NCI-H2029 treated with DMSO at 0.1 percent for 48 hours (cell line): ENCODE measurements at regions not wholly inside any gene's neighbourhood (a gene's known extent, or its start where the extent isn't known, plus 50 kb on each side); places are given as distances from the start of the nearest gene placed in this dataset.
A peak's percentile ranks its signal among the peaks of the same experiment; 100 is the strongest.

Experiments used
- DNase-seq: peaks from one replicate; lab custom pipeline; 2025; lab: John Stamatoyannopoulos, UW

DNA sequence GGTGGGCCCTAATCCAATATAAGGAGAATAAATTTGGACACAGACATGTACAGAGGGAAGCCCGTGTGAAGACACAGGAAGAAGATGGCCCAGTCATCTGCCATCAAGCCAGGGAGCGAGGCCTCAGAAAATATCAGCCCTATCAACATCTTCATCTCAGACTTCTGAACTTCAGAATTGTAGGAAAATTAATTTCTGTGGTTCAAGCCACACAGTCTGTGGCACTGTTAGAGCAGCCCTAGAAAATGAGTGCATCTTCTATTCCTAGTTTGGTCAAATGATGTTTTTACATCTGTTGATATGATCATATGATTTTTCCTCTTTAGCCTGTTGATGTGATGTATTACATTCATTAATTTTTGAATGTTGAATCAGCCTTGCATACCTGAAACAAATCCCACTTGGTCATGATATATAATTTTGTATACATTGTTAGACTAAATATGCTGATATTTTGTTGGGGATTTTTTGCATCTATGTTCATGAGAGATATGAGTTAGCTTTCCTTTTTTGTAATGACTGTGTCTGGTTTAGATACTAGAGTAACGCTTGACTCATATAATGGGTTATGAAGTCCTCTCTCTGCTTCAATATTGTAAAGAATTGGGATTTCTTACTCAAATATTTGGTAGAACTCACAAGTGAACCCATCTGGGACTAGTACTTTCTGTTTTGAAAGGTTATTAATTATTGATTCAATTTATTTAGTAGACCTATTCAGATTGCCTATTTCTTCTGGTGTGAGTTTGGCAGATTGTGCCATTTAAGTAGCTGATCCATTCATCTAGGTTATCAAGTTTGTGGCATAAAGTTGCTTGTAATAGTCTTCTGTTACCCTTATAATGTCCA is 451.4 kb downstream of the EIPR1 start:
- DNase-seq: no peak

DNA sequence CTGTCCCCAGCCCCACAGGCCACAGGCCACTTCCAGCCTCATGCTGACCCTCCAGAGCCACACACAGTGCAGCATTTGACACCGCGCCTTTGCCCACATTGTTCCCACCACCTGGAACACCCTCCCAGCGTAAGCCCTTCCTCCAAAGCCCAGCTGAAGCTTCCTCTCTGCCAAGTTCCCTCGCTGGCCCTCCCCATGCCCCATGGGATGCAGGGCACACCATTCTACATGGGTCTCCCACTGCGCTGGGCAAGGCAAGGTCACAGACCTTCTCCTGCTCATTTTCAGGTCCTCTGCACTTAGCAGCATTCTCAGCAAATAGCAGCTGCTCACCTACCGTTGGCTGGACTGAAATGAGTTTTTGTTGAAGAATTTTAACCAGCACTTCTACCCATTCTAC is 455.5 kb downstream of the EIPR1 start:
- no peak for DNase-seq

DNA sequence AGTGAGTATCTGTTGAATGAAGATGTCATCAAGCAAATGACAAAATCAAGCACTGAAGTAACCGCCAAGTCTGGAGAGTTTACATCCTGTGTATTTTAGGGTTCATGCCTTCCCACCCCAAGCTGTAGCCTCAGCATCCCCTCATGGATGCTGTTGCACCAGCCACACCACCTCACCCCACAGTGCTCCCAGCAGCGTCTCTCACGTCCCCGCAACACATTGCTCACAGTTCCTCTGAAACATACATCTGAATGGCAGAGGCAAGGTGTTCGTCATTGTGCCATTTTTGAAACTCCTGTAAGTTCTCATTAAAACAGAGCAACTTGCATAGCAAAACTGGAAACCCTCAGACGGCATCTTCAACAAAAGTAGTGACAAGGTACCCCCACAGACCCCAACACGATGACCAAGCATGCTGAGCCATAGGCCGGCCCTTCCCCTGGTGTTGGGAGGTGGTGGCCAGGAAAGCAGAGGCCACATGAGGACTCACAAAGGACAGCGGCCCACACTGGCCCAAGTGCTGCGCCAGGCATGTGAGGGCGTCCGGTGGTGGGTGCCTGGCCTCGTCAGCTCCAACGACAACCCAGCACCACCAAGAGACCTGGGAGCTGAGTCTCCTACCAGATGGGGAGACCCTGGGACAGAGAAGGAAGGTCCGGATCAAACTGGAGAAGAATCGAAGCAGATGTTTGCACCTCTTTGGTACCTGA is 456.5 kb downstream of the EIPR1 start:
- DNase-seq: no peak

DNA sequence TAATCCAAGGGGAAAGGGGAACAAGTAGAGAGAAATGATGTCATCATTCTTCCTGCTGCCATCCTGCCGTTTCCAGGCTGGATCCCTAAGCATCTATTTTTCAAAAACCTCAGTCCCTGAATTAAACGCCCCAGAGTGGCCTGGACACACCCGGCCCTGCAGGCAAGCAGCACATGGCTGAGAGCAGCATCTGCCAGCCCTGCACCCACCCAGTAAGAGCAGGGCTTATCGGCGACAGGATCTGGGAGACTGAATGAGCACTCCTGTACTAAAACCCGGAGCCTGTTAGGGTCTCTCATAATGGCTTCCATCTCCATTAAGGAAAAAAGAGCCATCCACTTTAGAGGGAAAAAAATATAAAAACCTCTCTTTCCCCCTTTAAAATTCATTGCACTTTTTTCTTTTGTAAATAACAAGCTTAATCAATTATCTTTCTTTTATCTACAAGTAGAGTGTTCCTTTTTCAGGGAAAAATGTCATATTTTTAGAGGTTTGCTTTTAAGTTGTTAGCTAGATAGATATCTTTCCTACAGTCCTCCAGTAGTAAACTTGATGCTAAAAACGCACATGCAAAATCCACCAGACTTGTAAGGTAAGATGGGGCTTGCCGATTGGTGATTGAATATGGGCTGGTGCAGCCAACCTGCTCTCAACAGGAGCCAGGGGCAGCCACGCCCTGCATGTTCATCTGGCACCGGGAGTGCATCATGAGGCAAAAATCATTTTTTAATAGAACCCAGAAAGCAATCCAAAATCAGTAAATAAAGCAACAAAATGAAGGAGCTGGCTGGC is 457.8 kb downstream of the EIPR1 start:
- no peak for DNase-seq

DNA sequence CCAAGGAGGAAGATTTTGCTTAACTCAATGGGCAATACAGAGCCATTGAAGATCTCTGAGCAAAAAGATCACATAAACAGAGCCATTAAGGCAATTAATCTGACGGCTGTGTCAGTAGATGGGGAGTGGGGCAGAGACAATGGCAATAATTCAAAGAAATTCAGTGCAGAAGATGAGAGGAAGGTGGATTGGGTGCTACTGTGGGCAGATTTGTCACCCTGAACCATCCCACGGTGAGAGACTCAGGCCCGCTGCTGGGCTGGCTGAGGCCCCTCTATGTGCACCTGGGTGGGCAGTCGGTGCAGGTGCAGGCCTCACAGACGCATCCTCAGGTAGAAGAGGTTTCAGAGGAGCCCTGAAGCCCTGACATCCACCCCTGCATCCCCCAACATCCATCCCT is 458.6 kb downstream of the EIPR1 start:
- no peak for DNase-seq

DNA sequence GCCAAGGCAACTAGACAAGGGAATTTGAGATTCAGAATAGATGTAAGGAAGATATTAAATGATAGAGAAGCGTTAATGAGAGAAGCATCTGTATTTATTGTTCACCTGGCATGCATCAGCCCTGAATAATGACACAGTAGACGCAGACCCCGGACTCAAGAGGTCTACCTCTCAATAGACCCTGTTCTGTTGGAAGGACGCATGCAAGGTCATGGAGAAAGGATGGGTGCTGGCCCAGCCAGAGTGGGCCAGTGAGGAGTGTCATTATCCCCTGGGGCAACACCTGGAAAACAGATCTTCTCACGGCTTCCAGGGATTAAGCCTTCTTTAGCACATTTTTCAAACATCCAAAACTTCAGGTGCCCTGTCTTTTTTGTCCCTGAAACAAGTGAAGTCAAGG is 461.0 kb downstream of the EIPR1 start:
- DNase-seq: no peak

DNA sequence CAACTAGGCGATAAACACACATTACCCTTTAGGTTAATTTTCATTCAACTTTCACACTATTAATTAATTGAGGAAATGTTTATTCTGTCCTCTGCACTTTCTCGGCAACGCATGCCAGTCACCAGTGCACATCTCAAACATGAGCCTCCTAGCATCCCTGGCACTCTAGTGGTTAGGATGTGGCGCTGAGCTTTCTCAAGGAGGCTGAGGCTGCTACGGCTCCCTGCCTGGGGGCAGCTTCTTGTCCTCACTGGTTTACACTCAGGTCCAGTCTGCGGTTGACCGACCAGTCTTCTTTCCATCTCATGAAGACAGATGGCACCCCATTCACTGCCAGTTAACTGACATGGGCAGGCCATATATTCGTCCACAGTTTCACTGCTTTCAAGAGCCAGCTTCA is 463.4 kb downstream of the EIPR1 start:
- no peak for DNase-seq

DNA sequence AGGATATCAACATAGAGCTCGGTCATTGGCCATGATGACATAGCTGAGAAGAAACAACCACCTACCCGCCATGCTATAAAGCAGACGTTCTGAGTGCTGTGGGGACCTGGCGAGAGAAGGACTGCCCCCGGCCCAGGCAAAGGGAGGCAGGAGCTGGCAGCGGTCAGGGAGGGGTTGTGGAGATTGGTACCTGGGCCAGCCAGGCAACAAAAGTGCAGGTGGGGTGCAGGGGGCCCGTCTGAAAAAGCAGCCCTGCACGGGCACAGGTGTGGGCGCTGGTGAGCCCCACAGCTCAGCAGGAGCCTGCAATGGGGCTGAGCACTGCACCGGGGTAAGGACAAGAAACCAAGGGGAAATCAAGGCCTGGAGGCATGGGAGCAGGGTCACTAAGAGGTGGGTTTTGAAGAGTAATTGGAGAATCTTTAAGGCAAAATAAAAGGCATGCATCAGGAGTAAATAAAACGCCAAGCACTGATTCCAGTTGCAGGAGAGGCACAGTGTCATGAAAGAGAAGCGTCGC is 464.0 kb downstream of the EIPR1 start:
- no peak for DNase-seq

DNA sequence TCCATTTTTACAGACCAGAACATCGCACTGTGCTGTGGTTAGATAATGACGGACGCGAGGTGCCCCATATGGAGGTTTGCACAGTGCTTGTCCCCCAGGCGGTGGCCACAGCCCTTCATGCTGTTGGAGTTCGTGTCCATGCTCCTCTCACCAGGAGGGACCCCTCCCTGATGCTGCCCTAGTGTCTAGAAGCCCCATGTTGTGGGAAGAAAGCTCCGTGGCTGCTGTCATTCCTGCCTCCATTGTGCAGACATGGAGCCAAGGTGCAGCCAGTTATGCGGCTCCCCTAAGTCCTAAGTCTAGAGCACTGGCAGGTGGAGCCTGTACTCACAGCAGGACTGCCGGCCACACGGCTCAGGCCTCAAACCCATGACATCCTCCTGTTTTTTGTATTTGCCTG is 464.9 kb downstream of the EIPR1 start:
- no peak for DNase-seq

DNA sequence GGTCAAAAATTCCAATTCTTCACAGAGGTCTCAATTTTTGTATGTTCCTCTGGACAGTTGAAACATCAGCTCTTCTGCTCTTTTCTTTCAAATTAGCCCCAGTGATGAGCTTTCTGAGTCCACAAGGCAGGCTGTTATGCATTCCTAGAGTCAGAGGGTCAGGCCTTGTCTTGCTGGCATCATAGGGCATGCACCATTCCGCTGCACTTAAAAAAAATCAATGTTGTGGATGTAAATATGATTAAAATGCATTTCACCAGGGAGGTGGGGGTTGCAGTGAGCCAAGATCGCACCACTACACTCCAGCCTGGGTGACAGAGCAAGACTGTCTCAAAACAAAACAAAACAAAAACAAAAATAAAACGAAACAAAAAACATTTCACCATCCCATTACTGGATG is 465.3 kb downstream of the EIPR1 start:
- DNase-seq: no peak

DNA sequence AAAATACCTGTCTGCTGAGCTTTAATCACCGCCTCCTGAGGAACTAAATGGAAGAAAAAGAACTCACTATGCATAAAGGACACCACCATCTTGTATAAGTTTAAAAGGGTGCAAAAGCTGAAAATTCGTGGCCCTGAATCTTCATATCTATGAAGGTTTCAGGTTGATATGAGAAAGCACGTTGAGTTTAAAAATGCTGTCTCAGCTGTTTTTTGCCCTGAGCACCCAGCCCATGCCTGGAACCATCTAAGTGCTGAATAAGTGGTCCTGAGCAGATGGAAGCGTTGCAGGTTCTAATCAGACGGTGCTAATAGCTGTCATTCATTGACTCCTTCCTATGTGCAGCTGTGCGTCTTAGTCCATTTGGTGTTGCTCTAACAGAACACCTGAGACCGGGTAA is 467.4 kb downstream of the EIPR1 start:
- DNase-seq: no peak

DNA sequence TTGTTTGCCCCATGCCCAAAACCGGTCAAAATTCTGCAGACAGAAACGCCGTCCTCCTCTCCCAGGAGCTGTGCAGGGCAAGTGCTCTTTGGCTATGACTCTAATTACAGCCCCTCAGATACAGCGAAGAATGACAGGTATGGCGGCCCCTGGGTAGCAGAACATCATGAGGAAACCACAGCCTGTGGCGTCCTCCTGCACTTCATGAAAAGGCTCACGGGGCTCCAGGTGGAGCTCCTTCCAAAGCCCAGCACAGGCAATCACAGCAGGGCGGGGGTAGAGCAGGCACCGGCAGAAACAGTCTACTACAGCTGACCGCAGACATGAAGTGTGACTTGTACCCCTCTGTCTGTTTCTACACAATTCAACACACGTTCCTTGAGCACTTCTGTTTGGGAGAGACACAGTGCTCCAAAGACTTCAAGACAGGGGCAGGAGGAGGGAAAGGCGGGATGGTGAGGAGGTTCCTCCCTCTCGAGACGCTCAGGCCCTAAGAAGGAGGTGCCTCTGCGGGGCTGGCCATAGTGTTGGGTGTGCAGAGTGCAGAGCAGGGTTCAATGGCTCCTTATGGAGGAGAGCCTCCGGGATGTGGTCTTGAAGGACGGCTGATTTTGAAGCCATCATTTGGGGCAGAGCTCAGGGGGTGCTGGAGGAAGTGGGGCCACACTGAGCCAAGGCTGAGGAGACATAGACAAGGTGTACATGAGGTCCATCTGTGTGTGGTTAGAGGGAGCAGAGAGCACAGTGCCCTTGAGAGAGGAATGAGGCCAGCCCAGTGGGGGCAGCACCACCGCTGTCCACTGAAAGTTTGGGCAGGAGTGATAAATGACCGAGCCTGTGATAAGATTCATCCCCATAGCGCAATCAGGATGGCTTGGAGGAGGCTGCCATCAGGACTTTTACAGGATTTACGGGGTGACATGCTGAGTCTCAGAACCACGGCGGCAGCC is 468.3 kb downstream of the EIPR1 start:
- DNase-seq: no peak

DNA sequence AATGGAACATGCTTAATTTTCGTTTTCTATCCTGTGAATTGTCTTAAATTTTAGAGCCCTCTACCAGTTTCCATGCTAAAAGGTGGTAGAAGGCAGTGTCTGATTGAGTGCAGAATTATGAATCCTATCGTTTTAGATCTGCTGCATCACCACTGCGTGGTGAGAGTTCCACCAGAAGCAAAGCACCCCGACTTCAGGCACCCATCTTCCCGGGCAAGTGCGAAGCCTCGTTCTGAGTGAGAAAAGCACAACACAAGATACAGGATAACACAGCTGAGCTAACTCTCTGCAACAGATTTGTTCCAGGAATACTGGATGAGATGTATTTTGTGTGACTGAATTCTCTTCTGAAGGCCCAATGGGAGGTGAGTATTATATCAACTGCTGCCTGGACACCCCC is 471.5 kb downstream of the EIPR1 start:
- DNase-seq: no peak

DNA sequence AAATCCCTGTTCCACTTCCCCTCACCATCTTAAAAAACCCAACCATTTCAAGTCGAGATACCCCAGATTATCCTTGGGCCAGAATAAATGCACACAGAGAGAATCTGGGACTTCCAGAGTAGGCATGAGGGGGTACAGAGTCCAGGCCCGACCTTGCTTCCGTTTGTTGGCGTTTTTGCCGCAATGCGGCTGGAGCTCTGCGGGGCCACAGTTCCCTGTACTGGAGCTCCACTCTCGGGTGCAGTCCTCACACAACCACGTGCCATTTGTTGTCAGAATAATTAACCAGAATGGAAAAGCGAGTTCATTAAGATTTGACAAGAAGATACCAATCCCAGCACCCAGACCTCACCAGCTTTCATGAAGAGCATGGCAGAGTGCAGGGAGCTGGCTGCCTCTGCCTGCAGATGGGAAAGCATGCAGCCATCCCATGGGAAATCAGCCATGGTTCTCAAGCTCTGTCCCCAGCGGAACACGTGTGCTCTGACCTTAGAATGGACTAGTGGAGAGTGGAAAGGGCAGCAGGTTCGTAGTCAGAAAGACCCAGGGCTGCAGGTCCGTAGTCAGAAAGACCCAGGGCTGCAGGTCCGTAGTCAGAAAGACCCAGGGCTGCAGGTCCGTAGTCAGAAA is 472.8 kb downstream of the EIPR1 start:
- DNase-seq: no peak

DNA sequence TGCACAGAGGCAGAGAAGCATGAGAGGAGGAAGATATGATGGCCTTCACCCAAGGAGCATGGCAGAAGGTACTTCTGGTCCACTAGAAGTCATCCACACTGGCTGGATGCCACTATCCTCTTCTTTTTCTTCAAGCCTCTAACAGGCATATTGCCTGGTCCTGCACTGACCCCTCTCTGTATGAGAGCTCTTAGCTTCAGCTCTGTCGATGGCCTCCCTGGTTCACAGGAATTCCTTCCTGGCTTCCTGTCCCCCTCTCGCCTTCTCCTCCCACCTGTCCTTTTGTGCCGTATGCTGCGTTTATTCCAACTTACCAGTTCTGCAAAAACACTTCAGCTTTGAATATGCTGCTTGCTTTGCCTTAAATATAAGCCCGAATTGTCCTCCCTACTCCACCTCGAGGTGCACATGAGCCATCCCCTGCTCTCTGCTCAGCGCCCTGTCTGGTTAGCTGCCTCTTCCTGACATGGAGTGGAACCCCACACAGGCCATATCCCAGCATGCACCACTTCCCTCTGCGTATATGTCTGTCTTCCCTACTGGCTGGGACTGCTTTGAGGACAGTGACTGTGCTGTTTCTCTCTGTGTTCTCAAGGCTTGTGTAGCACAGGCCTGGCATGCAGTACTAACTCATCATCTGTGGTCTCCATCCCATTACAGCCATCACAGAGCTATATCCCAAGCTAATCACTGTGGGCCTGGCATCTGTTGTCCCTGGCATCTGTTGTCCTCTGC is 474.9 kb downstream of the EIPR1 start:
- DNase-seq: peak; percentile 43

DNA sequence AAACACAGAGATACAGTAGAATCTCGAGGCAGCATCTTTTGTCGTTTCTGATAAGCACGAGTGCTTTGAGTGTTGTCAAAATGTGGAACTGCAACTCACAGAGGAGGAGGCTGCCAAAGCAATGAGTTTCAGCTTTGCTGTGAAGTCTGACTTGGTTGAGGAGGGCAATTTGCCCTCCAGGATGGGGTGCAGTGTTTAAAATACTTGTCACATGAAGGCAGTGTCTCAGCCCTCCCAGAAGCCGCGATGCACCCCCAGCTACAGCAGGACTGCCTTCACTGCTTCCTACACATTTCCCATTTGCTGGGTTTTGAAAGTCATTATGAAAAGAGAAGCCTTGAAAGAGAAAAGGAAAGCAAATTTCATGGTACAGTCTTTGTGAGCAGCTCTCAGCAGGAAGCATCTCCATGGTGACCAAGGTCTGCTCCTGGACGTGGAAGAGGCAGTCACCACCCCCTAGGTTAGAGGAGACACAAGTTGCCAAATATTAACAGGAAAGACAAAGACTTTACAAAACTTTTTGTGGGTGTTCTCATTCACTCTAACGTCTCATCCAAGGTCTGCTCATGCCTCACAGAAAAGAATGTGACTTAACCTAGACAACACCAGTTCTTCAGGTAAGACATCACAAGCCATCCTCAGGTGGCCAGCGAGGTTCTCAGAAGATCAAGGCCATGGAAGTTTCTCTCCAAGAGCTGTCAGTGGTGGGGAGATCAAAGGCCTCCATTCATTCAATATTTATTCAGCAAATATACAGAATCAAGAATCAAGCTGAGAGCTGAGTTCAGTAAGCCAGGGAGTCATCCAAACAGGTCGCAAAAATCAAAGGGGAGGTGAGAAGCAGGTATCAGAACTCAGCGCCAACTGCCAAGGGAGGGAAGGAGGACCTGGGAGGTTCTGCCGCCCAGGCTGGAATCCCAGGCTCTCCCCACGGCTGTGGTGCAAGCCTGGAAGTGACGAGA is 476.0 kb downstream of the EIPR1 start:
- no peak for DNase-seq

DNA sequence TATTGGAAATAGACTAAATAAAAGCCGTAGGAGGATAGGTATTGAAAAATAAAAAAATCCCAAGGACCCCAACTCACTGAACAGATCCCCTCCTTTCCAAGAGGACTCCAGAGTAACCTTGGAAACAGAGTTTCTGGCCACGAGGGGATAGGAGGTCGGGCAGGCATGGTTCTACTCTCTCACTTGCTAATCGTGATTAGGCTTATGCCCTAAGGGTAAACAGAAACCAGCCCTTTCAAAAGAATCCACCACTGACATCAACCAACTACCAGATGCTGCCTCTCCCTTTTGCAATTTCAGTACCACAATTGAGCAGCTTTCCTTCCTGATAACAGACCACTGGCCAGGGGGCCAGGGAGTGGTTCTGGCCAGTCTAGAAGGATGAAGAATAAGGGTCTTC is 477.8 kb downstream of the EIPR1 start:
- no peak for DNase-seq

DNA sequence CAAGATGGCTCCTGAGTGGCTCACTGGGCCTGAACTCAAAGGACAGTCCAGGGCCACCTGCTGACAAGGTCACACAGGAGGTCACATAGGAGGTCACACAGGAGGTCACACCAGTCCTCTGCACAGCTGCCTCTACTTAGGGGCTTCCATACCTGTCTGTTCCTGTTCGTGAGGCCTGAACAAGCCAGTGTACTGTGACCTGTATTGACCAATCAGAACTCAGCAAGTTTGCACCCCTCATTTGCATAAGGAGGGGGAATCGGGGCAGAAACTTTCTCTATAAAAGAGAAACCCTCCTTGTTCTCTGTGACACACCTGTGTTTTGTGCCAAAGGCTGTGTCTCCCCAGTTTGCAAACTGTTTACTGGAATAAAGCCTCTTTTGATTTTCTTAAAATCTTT is 478.9 kb downstream of the EIPR1 start:
- no peak for DNase-seq

DNA sequence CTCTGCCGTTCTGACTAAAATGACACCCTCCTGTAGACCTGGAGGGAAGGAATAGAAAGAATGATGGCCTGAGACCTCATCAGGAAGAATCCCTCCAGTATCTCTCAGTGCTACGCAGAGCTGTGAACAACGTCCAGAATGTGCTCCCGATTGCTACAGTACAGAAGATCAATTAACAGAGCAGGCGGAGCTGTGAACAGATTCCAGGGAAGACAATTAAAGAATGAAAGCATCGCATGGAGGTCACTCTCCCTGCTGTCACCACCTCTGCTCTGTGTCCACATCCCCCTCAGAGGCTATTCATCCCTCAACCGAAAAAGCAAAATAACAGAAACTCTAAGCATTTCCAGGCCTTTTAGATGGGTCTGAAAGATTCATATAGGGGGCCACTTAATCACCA is 481.0 kb downstream of the EIPR1 start:
- DNase-seq: no peak
